BJ (cell line): ENCODE measurements at regions not wholly inside any gene's neighbourhood (a gene's known extent, or its start where the extent isn't known, plus 50 kb on each side); places are given as distances from the start of the nearest gene placed in this dataset.

Experiments
- CTCF ChIA-PET: fragments of 350-600 bp; formaldehyde crosslinking; extraction: SDS; loops from one replicate; lab custom pipeline; 2021; ENCODE audit warnings: antibody characterized with exemption, inconsistent platforms; lab: Yijun Ruan, JAX
- POLR2A ChIA-PET: fragments of 300-600 bp; sonication (Branson Sonifier 250); formaldehyde crosslinking; extraction: SDS; loops from one replicate; lab custom pipeline; 2021; ENCODE audit warnings: antibody characterized with exemption; lab: Charles Lee
- DNase-seq: peaks from one replicate; pipeline ENCODE4 v3.0.0-alpha.2; 2011; ENCODE audit warnings: low read depth
- H3K27me3 ChIP-seq: 2 replicates; pipeline ENCODE4 v1.6.0; 2011; ENCODE audit warnings: low read length; ENCODE audit not compliant: control insufficient read depth, insufficient read depth
- H3K36me3 ChIP-seq: 2 replicates; pipeline ENCODE4 v1.5.1; 2011; ENCODE audit warnings: low read length; ENCODE audit not compliant: control insufficient read depth, insufficient read depth
- H3K4me3 ChIP-seq: 2 replicates; pipeline ENCODE4 v1.5.1; 2011; ENCODE audit warnings: low read depth, mild to moderate bottlenecking, control low read depth, low read length
- CTCF ChIP-seq: IDR thresholded peaks from 2 replicates; pipeline ENCODE4 v1.5.1; 2011; ENCODE audit warnings: low read depth, mild to moderate bottlenecking, control low read depth, inconsistent platforms, low read length, moderate library complexity; ENCODE audit not compliant: insufficient read depth

DNA sequence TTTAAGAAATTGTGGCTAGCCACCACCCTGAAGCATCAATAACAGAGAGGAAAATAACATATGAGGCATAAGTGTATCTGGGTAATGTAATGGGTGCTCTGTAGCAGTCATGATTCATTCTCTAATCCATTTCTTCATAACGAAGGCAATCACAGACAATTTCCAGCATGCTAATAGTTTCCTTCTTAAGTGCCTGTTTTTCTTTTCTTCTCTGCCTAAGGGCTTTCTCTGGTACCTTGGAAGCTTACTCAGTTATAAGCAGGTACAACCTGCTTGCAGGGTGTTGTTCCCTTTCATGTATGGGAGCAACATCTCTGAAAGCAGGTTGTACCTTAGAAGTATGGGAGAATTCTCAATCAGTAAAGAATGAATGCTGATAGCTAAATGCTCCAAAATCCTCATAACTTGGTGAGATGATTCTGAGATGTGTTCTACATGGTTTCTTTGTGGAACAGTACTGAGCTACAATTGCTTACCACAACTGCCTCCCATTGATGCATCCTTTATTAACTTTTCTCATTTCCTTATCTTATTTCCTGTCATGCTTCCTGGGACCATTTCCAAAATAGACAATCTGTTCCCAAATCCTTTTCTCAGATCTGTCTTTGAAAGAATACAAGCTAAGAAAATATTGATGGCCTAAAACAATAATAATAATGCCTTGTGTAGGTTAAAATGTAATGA is 247.6 kb downstream of the PAPSS1 start:
- no peak for DNase-seq
- no peak overlapping the region for H3K4me3 ChIP-seq
- CTCF ChIA-PET: interaction anchor here (1.0 kb wide), 1 partner anchor 21 kb away, joined by 3 read pairs; no protein-coding TSS in a partner anchor
- H3K27me3 ChIP-seq: no peaks in the 10 kb centered on the region
- POLR2A ChIA-PET: no interaction called here
- no peak for TF ChIP-seq CTCF
- no peaks in the 10 kb centered on the region for H3K36me3 ChIP-seq

DNA sequence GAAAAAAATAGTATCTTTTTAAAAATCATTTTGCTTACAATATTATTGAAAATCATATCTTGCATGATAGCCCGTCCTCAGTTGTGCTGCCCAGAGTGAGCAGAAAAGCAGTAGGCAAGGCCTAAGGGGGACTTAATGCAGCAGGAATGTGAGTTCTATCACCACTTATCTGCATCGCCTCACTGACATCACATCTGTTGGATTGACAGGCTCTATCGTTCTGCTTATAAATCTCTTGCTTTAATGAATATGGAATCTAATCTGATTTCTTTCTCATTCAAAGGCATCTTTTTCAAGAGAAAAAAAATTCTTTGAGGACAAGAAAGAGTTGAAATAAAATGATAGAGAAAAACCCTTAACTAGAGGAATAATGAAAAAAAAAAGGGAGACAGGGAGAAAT is 249.9 kb downstream of the PAPSS1 start:
- H3K4me3 ChIP-seq: no peak overlapping the region
- no peaks in the 10 kb centered on the region for H3K36me3 ChIP-seq
- CTCF ChIA-PET: no interaction called here
- no peak for TF ChIP-seq CTCF
- POLR2A ChIA-PET: no interaction called here
- no peaks in the 10 kb centered on the region for H3K27me3 ChIP-seq
- no peak for DNase-seq

- ChIA-PET CTCF (interaction anchor here (1.8 kb wide), 1 partner anchor 11 kb away, joined by 4 read pairs; no protein-coding TSS in a partner anchor), POLR2A (no interaction called here)
- no peak overlapping the region for H3K4me3 ChIP-seq
- no peaks in the 10 kb centered on the region for H3K36me3 ChIP-seq
- no peaks in the 10 kb centered on the region for H3K27me3 ChIP-seq
- TF ChIP-seq CTCF: no peak
- DNase-seq: no peak
These were observed 251.2 kb downstream of the PAPSS1 start for GRCh38 chr4:107468812-107469211.

- Histone ChIP-seq H3K36me3 (no peaks in the 10 kb centered on the region), H3K27me3 (no peaks in the 10 kb centered on the region), H3K4me3 (no peak overlapping the region)
- DNase-seq: no peak
- POLR2A ChIA-PET: no interaction called here
- TF ChIP-seq CTCF: no peak
- CTCF ChIA-PET: interaction anchor here (0.8 to 1.8 kb wide), 2 partner anchors 10 to 14 kb away, joined by 3 to 4 read pairs; no protein-coding TSS in a partner anchor
These were observed 251.9 kb downstream of the PAPSS1 start for GRCh38 chr4:107468156-107468555.

GRCh38 chr4:107467461-107467860 is 252.6 kb downstream of the PAPSS1 start:
- Histone ChIP-seq H3K27me3 (no peaks in the 10 kb centered on the region), H3K36me3 (no peaks in the 10 kb centered on the region), H3K4me3 (no peak overlapping the region)
- POLR2A ChIA-PET: no interaction called here
- DNase-seq: no peak
- CTCF ChIA-PET: interaction anchor here (0.8 to 1.8 kb wide), 2 partner anchors 9 to 14 kb away, joined by 3 to 4 read pairs; no protein-coding TSS in a partner anchor
- no peak for TF ChIP-seq CTCF
